ENCODE measurements at regions not wholly inside any gene's neighbourhood (a gene's known extent, or its start where the extent isn't known, plus 50 kb on each side); places are given as distances from the start of the nearest gene placed in this dataset.
A peak's percentile ranks its signal among the peaks of the same experiment; 100 is the strongest.

GRCh38 chr4:89599026-89599425, 237.9 kb downstream of the SNCA start:
- DNase-seq (ENCODE audit: low read depth), result peak; percentile 76

- peak; percentile 33 for DNase-seq (ENCODE audit: low read depth)
These were observed 238.4 kb downstream of the SNCA start for GRCh38 chr4:89598602-89599001.

- DNase-seq (ENCODE audit: low read depth), result peak; percentile 80
These were observed 241.7 kb downstream of the SNCA start for GRCh38 chr4:89595125-89595789.

GRCh38 chr4:89590128-89590527, 246.8 kb downstream of the SNCA start:
- DNase-seq (ENCODE audit: low read depth), result no peak

GRCh38 chr4:89588421-89588820, 248.5 kb downstream of the SNCA start:
- DNase-seq (ENCODE audit: low read depth), result no peak

GRCh38 chr4:89587364-89587763, 249.6 kb downstream of the SNCA start:
- no peak for DNase-seq (ENCODE audit: low read depth)

GRCh38 chr4:89586864-89587263, 250.1 kb downstream of the SNCA start:
- peak; percentile 51 for DNase-seq (ENCODE audit: low read depth)

GRCh38 chr4:89586318-89586717, 250.6 kb downstream of the SNCA start:
- no peak for DNase-seq (ENCODE audit: low read depth)

- no peak for DNase-seq (ENCODE audit: low read depth)
These were observed 254.0 kb downstream of the SNCA start for GRCh38 chr4:89582756-89583505.

- DNase-seq (ENCODE audit: low read depth), result no peak
These were observed 257.2 kb downstream of the SNCA start for GRCh38 chr4:89579771-89580170.

GRCh38 chr4:89576246-89576645, 260.7 kb downstream of the SNCA start:
- DNase-seq (ENCODE audit: low read depth), result no peak

- DNase-seq (ENCODE audit: low read depth), result no peak
These were observed 261.1 kb downstream of the SNCA start for GRCh38 chr4:89575840-89576239.

- DNase-seq (ENCODE audit: low read depth), result no peak
These were observed 262.8 kb downstream of the SNCA start for GRCh38 chr4:89574176-89574575.

GRCh38 chr4:89573656-89574055, 263.3 kb downstream of the SNCA start:
- no peak for DNase-seq (ENCODE audit: low read depth)

- peak; percentile 6 for DNase-seq (ENCODE audit: low read depth)
These were observed 264.6 kb downstream of the SNCA start for GRCh38 chr4:89572224-89572858.

GRCh38 chr4:89570931-89571330, 263.3 kb upstream of the GPRIN3 start:
- no peak for DNase-seq (ENCODE audit: low read depth)

GRCh38 chr4:89567936-89568335, 260.3 kb upstream of the GPRIN3 start:
- no peak for DNase-seq (ENCODE audit: low read depth)

- DNase-seq (ENCODE audit: low read depth), result no peak
These were observed 255.8 kb upstream of the GPRIN3 start for GRCh38 chr4:89563431-89563830.

- peak; percentile 25 for DNase-seq (ENCODE audit: low read depth)
These were observed 255.1 kb upstream of the GPRIN3 start for GRCh38 chr4:89562746-89563145.

- DNase-seq (ENCODE audit: low read depth), result no peak
These were observed 253.4 kb upstream of the GPRIN3 start for GRCh38 chr4:89561048-89561447.

- no peak for DNase-seq (ENCODE audit: low read depth)
These were observed 250.5 kb upstream of the GPRIN3 start for GRCh38 chr4:89558147-89558546.

- peak; percentile 27 for DNase-seq (ENCODE audit: low read depth)
These were observed 249.2 kb upstream of the GPRIN3 start for GRCh38 chr4:89556601-89557305.

- peak; percentile 50 for DNase-seq (ENCODE audit: low read depth)
These were observed 243.6 kb upstream of the GPRIN3 start for GRCh38 chr4:89551191-89551590.
